IMR-90 (cell line): ENCODE measurements at regions not wholly inside any gene's neighbourhood (a gene's known extent, or its start where the extent isn't known, plus 50 kb on each side); places are given as distances from the start of the nearest gene placed in this dataset.

Experiments used
- ATAC-seq: fragments of 200-7000 bp; cut with Tn5 transposase; 2 replicates; pipeline ENCODE4 v1.9.1; 2020; ENCODE audit warnings: low read depth, mild to moderate bottlenecking, moderate library complexity
- BruUV-seq: library from RNA; stranded (reverse); fragments of 400-500 nt; replicated peaks from 2 replicates; lab custom pipeline; 2021; lab: Mats Ljungman, UMichigan
- CTCF ChIA-PET: fragments of 300-600 bp; formaldehyde crosslinking; extraction: SDS; loops from one replicate; lab custom pipeline; 2021; ENCODE audit warnings: antibody characterized with exemption; lab: Yijun Ruan, JAX
- POLR2A ChIA-PET: fragments of 300-600 bp; sonication (Branson Sonifier 250); formaldehyde crosslinking; loops from one replicate; lab custom pipeline; 2022; ENCODE audit warnings: antibody characterized with exemption; ENCODE audit not compliant: unreplicated experiment; lab: Charles Lee
- DNase-seq: peaks from one replicate; pipeline ENCODE4 v3.0.0; 2013
- H2AFZ ChIP-seq: replicated peaks from 2 replicates; pipeline ENCODE3; 2013; ENCODE audit warnings: low read length, mild to moderate bottlenecking; ENCODE audit not compliant: poor library complexity
- H2AK5ac ChIP-seq: 2 replicates; pipeline ENCODE4 v1.6.1; 2013; ENCODE audit warnings: low read depth, low read length, inconsistent platforms
- H2AK9ac ChIP-seq: replicated peaks from 2 replicates; pipeline ENCODE3; 2013; ENCODE audit warnings: mild to moderate bottlenecking, low read depth, low read length, moderate library complexity; ENCODE audit not compliant: poor library complexity
- H2BK120ac ChIP-seq: 2 replicates; pipeline ENCODE4 v1.6.1; 2013; ENCODE audit warnings: low read depth, low read length, inconsistent platforms
- H2BK15ac ChIP-seq: 3 replicates; pipeline ENCODE4 v1.6.1; 2013; ENCODE audit warnings: low read depth, low read length, inconsistent platforms
- H2BK20ac ChIP-seq: 2 replicates; pipeline ENCODE4 v1.6.1; 2013; ENCODE audit warnings: low read depth, mild to moderate bottlenecking, inconsistent platforms, low read length, moderate library complexity
- H2BK5ac ChIP-seq: 2 replicates; pipeline ENCODE4 v1.6.1; 2013; ENCODE audit warnings: mild to moderate bottlenecking, low read depth, low read length, inconsistent platforms; ENCODE audit not compliant: poor library complexity, severe bottlenecking
- H3K14ac ChIP-seq: replicated peaks from 2 replicates; pipeline ENCODE4 v1.6.1; 2013; ENCODE audit warnings: low read depth, low read length, inconsistent platforms
- H3K18ac ChIP-seq: 2 replicates; pipeline ENCODE4 v1.6.1; 2013; ENCODE audit warnings: low read depth, low read length, control low read depth
- H3K23ac ChIP-seq: 2 replicates; pipeline ENCODE4 v1.6.1; 2013; ENCODE audit warnings: low read depth, low read length, inconsistent platforms
- H3K27ac ChIP-seq: 2 replicates; pipeline ENCODE4 v1.5.1; 2013; ENCODE audit warnings: mild to moderate bottlenecking, control low read depth, low read length; ENCODE audit not compliant: insufficient read depth
- H3K27me3 ChIP-seq: 2 replicates; pipeline ENCODE4 v1.6.1; 2013; ENCODE audit warnings: low read length; ENCODE audit not compliant: control insufficient read depth, insufficient read depth
- H3K36me3 ChIP-seq: 2 replicates; pipeline ENCODE4 v1.6.1; 2013; ENCODE audit warnings: low read length, mixed read lengths; ENCODE audit not compliant: control insufficient read depth, insufficient read depth
- H3K4ac ChIP-seq: 2 replicates; pipeline ENCODE4 v1.6.1; 2013; ENCODE audit warnings: low read depth, low read length, inconsistent platforms
- H3K4me1 ChIP-seq: 2 replicates; pipeline ENCODE4 v1.6.1; 2013; ENCODE audit warnings: low read length, mixed read lengths; ENCODE audit not compliant: control insufficient read depth, insufficient read depth
- H3K4me2 ChIP-seq: 2 replicates; pipeline ENCODE4 v1.6.1; 2013; ENCODE audit warnings: low read depth, mild to moderate bottlenecking, control low read depth, low read length, moderate library complexity
- H3K4me3 ChIP-seq: 2 replicates; pipeline ENCODE4 v1.5.1; 2013; ENCODE audit warnings: low read depth, mild to moderate bottlenecking, control low read depth, low read length, moderate library complexity; ENCODE audit not compliant: insufficient read depth
- H3K56ac ChIP-seq: 2 replicates; pipeline ENCODE4 v1.6.1; 2013; ENCODE audit warnings: low read length, inconsistent platforms; ENCODE audit not compliant: insufficient read depth; ENCODE audit errors: extremely low read depth
- H3K79me1 ChIP-seq, 2 experiments: 2 replicates each; pipeline ENCODE4 v1.6.1; 2013; ENCODE audit warnings: low read length in 2 of 2, inconsistent platforms in 1 of 2, low read depth in 1 of 2
- H3K9ac ChIP-seq: 2 replicates; pipeline ENCODE4 v1.6.1; 2013; ENCODE audit warnings: low read depth, low read length, control low read depth
- H3K9me1 ChIP-seq: 2 replicates; pipeline ENCODE4 v1.6.1; 2013; ENCODE audit warnings: low read length, inconsistent platforms; ENCODE audit not compliant: insufficient read depth
- H3K9me3 ChIP-seq: 2 replicates; pipeline ENCODE4 v1.6.1; 2013; ENCODE audit warnings: low read length; ENCODE audit not compliant: control insufficient read depth, insufficient read depth
- H4K20me1 ChIP-seq: 2 replicates; pipeline ENCODE4 v1.6.1; 2013; ENCODE audit warnings: low read length, inconsistent platforms; ENCODE audit not compliant: insufficient read depth
- H4K5ac ChIP-seq: 2 replicates; pipeline ENCODE4 v1.6.1; 2013; ENCODE audit warnings: mild to moderate bottlenecking, low read depth, low read length, control low read depth
- H4K8ac ChIP-seq, 2 experiments: 2 replicates each; pipeline ENCODE4 v1.6.1; 2013; ENCODE audit warnings: low read depth in 2 of 2, low read length in 2 of 2, control low read depth in 1 of 2, inconsistent platforms in 1 of 2
- H4K91ac ChIP-seq: 2 replicates; pipeline ENCODE4 v1.6.1; 2013; ENCODE audit warnings: low read depth, low read length, inconsistent platforms; ENCODE audit not compliant: insufficient read depth
- BHLHE40 ChIP-seq: fragments of 150-350 bp; IDR thresholded peaks from 2 replicates; pipeline ENCODE4 v1.6.1; 2016; ENCODE audit warnings: mild to moderate bottlenecking, low read depth, low read length
- CEBPB ChIP-seq: IDR thresholded peaks from 2 replicates; pipeline ENCODE4 v1.6.1; 2012; ENCODE audit warnings: low read depth, low read length, improper control_type of control experiment
- ELK1 ChIP-seq: fragments of 150-350 bp; IDR thresholded peaks from 2 replicates; pipeline ENCODE4 v1.6.1; 2016; ENCODE audit warnings: low read depth, mild to moderate bottlenecking, low read length, moderate library complexity, borderline replicate concordance
- FOS ChIP-seq: fragments of 150-350 bp; IDR thresholded peaks from 2 replicates; pipeline ENCODE4 v1.6.1; 2016; ENCODE audit warnings: low read depth, low read length
- MAFK ChIP-seq: IDR thresholded peaks from 2 replicates; pipeline ENCODE4 v1.6.1; 2012; ENCODE audit warnings: low read depth, low read length, improper control_type of control experiment
- MAZ ChIP-seq: IDR thresholded peaks from 2 replicates; pipeline ENCODE4 v1.6.1; 2012; ENCODE audit warnings: low read depth, mild to moderate bottlenecking, low read length, improper control_type of control experiment, moderate library complexity, borderline replicate concordance
- MXI1 ChIP-seq: IDR thresholded peaks from 2 replicates; pipeline ENCODE4 v1.6.1; 2012; ENCODE audit warnings: low read depth, mild to moderate bottlenecking, low read length, moderate library complexity, borderline replicate concordance
- RAD21 ChIP-seq: IDR thresholded peaks from 2 replicates; pipeline ENCODE4 v1.6.1; 2012; ENCODE audit warnings: low read length, improper control_type of control experiment
- RCOR1 ChIP-seq: IDR thresholded peaks from 2 replicates; pipeline ENCODE4 v1.6.1; 2012; ENCODE audit warnings: mild to moderate bottlenecking, low read length, improper control_type of control experiment; ENCODE audit not compliant: insufficient replicate concordance
- RFX5 ChIP-seq: IDR thresholded peaks from 2 replicates; pipeline ENCODE4 v1.8.0; 2012; ENCODE audit warnings: low read depth, mild to moderate bottlenecking, low read length, moderate library complexity
- WGBS, 2 experiments: methylation state at CpG; one replicate each; pipeline versions ENCODE4 v1.1.5 to v1.1.7; 2013; ENCODE audit warnings: missing lambda C conversion rate in 2 of 2; ENCODE audit not compliant: insufficient read length in 1 of 2; ENCODE audit errors: extremely low coverage in 2 of 2; 5-methylcytosine and 5-hydroxymethylcytosine counted together
- dilution Hi-C: fragments of 300-500 bp; cut with HindIII; formaldehyde crosslinking; loops from one replicate; pipeline ENCODE4 v1.14.3; 2018; ENCODE audit warnings: low sequenced_read_pairs; ENCODE audit not compliant: unreplicated experiment
- in situ Hi-C: fragments of 300-500 bp; cut with MboI; formaldehyde crosslinking; loops from 3 replicates; pipeline ENCODE4 v1.14.3; 2019; ENCODE audit warnings: low sequenced_read_pairs, inconsistent platforms, mixed read lengths
- intact Hi-C: fragments of 100-400 bp; cut with micrococcal nuclease; formaldehyde crosslinking; loops from 2 replicates; pipeline ENCODE4 v1.10.0; 2022

- Histone ChIP-seq H2BK20ac (no peak overlapping the region), H3K4me2 (no peak overlapping the region), H3K9ac (no peak overlapping the region), H3K36me3 (0 out of 2 replicates have a peak, but pooled peaks cover 2% of the 10 kb centered on the region), H3K18ac (no peak overlapping the region), H3K9me1 (no peaks in the 10 kb centered on the region; the same call in 1 of the 2 replicates), H4K91ac (no peak overlapping the region), H2AK9ac (no peak overlapping the region), H3K27ac (no peak overlapping the region), H3K14ac (no peak overlapping the region), H4K8ac (no peak overlapping the region), H2AK5ac (no peak overlapping the region), H3K4ac (no peak overlapping the region), H2BK15ac (no peak overlapping the region), H2BK5ac (no peak overlapping the region), H4K20me1 (no peaks in the 10 kb centered on the region), H3K23ac (no peak overlapping the region), H2AFZ (no peak overlapping the region), H3K4me1 (no peaks in the 10 kb centered on the region), H2BK120ac (no peak overlapping the region), H3K79me1 (no peaks in the 10 kb centered on the region), H3K4me3 (no peak overlapping the region), H3K27me3 (no peaks in the 10 kb centered on the region), H3K9me3 (peaks cover 3% of the 10 kb centered on the region), H3K56ac (no peak overlapping the region), H4K5ac (no peak overlapping the region)
- in situ Hi-C loops, result no loop called here
- no peak for DNase-seq
- no TSS peak for BruUV-seq
- TF ChIP-seq MAFK (no peak), RCOR1 (no peak), MAZ (no peak), RFX5 (no peak), RAD21 (no peak), FOS (no peak), ELK1 (no peak), BHLHE40 (no peak), CEBPB (no peak), MXI1 (no peak)
- dilution Hi-C loops, result no loop called here
- ATAC-seq, result no peak
- ChIA-PET CTCF (no interaction called here), POLR2A (no interaction called here)
- WGBS, 2 experiments, result no CpG with 5 or more reads among the region's 3 CpGs
- intact Hi-C loops, result no loop called here
Observed at GRCh38 chr2:54021702-54022101, 50.9 kb upstream of the PSME4 start.
